SKM-1 (cell line): ENCODE measurements at regions not wholly inside any gene's neighbourhood (a gene's known extent, or its start where the extent isn't known, plus 50 kb on each side); places are given as distances from the start of the nearest gene placed in this dataset.
"Not testable (repeated sequence)": the region's sequence is repeated elsewhere in the genome, so short reads cannot be mapped to it uniquely, and the experiment has no call there.

Experiments
- DNase-seq: peaks from one replicate; lab custom pipeline; 2025; ENCODE audit not compliant: unreplicated experiment; lab: John Stamatoyannopoulos, UW

DNA sequence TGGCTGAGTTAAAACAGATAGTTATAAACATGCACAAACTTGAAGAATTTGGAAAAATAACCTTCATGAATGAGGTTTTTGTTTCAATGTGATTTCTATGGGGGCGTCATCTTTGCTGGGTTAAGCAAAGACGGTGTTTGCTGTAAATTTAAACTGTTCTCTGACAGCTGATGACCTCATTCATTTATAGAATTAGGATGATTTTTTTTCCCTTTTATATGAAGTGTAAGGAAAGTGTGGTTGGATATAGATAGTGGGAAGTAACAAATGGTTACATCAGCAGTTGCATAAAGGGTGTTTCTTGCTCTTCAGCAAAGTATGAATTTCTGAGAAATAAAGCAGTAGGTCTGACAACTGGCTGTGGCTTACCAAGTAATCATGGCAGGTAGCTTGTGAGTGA is 137.2 kb upstream of the CENPW start:
- no peak for DNase-seq

DNA sequence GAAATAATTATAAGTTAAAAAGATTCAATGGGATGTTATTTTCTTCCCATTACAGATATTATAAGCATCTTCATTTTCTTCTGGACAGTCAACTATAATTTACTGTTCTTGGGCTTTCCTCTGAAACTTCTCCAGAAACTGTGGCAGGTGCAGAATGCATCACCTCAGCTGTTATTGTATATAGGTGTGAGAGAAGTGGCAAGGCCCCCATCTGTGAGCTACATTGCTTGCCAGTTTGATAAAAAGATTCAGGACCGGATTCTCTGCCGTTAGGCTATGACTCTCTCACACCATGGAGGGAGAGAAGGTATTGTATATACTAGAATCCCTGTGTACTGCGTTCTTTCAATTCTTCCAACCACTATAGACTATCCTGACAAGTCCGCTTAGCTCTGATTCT is 135.8 kb upstream of the CENPW start:
- no peak for DNase-seq

- no peak for DNase-seq
Measured at GRCh38 chr6:126204598-126204997, 135.3 kb upstream of the CENPW start.

GRCh38 chr6:126206504-126207246 is 133.2 kb upstream of the CENPW start:
- no peak for DNase-seq

GRCh38 chr6:126210398-126211075 is 129.4 kb upstream of the CENPW start:
- DNase-seq = no peak

- no peak for DNase-seq
Measured at GRCh38 chr6:126217497-126217896, 122.4 kb upstream of the CENPW start.

DNA sequence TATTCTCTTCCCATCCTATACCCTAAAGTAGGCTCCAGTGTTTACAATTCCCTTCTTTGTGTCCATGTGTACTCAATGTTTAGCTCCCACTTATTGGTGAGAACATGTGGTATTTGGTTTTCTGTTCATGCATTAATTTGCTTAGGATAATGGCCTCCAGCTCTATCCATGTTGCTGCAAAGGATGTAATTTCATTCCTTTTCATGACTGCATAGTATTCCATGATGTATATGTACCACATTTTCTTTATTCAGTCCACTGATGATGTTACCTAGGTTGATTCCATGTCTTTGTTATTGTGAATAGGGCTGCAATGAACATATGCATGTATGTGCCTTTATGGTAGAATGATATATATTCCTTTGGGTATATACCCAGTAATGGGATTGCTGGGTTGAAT is 119.0 kb upstream of the CENPW start:
- DNase-seq = not testable (repeated sequence)

DNA sequence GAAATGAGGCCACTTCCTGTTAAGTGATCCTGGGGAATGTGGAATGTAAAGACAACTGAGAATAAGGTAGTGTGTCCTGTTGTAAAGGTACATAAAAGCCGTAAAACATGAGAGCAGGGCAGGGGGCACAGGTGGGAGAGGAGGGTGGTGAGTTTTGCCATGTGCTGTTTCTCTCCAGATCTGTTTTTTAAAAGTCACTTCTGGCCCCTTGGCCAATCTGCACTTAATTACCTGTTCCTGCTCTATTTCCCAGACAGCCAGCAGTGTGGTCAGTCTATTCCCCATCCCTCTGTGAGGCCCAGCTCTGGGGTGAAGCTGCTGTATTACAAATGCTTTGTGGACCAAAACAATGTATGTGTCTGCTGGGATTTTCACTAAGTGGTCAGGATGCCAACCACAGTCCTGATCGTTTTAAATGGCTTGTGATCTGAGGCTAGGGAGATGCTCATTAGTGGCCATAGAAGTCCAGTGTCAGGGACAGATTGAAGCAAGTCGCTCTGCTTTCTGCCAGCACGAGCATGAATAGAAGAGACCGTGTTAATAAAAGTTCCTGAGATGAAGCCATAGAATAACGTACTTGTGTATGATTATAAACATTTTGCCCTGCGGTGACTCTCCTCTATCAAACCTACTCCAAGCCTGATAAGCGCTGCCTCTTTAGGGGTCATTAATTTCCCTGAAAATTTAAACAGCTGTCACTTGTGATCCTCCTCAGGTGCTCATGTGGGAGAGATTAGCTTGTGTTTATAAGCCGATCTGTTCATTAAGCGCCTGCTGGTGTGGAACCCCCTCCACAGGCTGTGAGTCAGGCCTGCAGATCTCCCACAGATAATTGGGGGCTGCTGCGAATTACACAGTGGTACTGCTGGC is 111.8 kb upstream of the CENPW start:
- DNase-seq = no peak

GRCh38 chr6:126232671-126233070 is 107.2 kb upstream of the CENPW start:
- no peak for DNase-seq

DNA sequence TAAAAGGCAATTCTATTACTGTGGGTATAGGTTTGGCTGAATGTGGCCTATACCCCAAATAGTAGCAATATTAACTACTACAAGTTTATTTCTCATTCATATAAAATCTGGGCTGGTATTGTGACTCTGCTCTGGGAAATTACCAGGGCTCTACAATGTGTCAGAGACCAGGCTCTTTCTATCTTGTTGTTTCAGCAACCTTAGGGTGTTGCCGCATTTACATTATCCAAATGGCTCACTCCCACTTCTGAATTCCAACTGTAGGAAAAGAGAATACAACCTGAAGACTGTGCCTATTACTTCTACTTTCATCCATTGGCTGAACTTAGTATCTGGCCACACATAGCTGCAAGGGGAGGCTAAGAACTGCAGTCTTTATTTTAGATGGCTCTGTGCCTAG is 106.7 kb upstream of the CENPW start:
- no peak for DNase-seq

DNA sequence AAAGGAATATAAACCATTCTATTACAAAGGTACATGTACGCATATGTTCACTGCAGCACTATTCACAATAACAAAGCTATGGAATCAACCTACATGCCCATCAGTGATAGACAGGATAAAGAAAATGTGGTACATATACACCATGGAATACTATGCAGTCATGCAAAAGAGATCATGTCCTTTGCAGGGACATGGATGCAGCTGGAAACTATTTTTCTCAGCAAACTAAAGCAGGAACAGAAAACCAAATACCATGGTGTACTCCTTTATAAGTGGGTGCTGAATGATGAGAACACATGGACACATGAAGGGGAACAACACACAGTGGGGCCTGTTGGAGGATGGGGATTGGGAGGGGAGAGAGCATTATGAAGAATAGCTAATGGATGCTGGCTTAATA is 104.6 kb upstream of the CENPW start:
- DNase-seq = no peak

- no peak for DNase-seq
Measured at GRCh38 chr6:126245077-126245476, 94.8 kb upstream of the CENPW start.

- DNase-seq = no peak
Measured at GRCh38 chr6:126252154-126252553, 87.8 kb upstream of the CENPW start.

DNA sequence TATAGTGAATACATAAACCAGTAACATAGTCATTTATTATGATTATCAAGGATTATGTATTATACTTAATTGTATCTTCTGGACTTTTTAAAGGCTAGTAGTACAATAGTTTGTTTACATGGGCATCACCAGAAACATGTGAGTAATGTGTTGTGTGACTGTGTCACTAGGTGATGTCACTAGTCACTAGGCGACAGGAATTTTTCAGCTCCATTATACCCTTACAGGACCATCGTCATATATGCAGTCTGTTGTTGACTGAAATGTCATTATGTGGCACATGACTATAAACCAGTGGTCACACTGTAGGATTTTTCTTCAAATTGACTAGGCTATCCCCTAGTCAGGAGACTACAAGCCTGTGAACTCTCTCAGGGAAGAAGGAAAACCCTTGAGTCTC is 86.5 kb upstream of the CENPW start:
- DNase-seq = no peak

GRCh38 chr6:126258150-126258549 is 81.8 kb upstream of the CENPW start:
- DNase-seq = no peak

GRCh38 chr6:126261792-126262421 is 78.0 kb upstream of the CENPW start:
- no peak for DNase-seq

- no peak for DNase-seq
Measured at GRCh38 chr6:126264265-126264664, 75.7 kb upstream of the CENPW start.

- no peak for DNase-seq
Measured at GRCh38 chr6:126266664-126267063, 73.3 kb upstream of the CENPW start.

GRCh38 chr6:126267626-126268025 is 72.3 kb upstream of the CENPW start:
- DNase-seq = no peak

- DNase-seq = no peak
Measured at GRCh38 chr6:126268092-126268491, 71.8 kb upstream of the CENPW start.

- DNase-seq = no peak
Measured at GRCh38 chr6:126280287-126280686, 59.6 kb upstream of the CENPW start.
